ENCODE measurements at regions not wholly inside any gene's neighbourhood (a gene's known extent, or its start where the extent isn't known, plus 50 kb on each side); places are given as distances from the start of the nearest gene placed in this dataset.

GRCh38 chr11:87901341-87901740, 273.9 kb downstream of the RAB38 start:
- H3K36me3 ChIP-seq = no peaks in the 10 kb centered on the region
- H3K27ac ChIP-seq = no peak overlapping the region
- DNase-seq (ENCODE audit: low spot score in 2 of 2) = no peak
- H3K4me1 ChIP-seq = no peaks in the 10 kb centered on the region
- no peaks in the 10 kb centered on the region for H3K27me3 ChIP-seq
- no peaks in the 10 kb centered on the region for H3K9me3 ChIP-seq
- TF ChIP-seq EP300 (IDR thresholded peaks at IDR 0.05) (no peak), CTCF (IDR thresholded peaks at IDR 0.05) (no peak)
- 25 to 26% methylated on average over 3 of the region's 3 CpGs for WGBS, 2 donors
- H3K4me3 ChIP-seq = no peak overlapping the region

- Histone ChIP-seq H3K27ac (no peak overlapping the region), H3K36me3 (no peaks in the 10 kb centered on the region), H3K4me1 (no peaks in the 10 kb centered on the region), H3K4me3 (no peak overlapping the region), H3K27me3 (no peaks in the 10 kb centered on the region), H3K9me3 (no peaks in the 10 kb centered on the region)
- no peak for TF ChIP-seq POLR2A (IDR thresholded peaks at IDR 0.05)
- no peak for TF ChIP-seq CTCF (IDR thresholded peaks at IDR 0.05)
- TF ChIP-seq EP300 (IDR thresholded peaks at IDR 0.05) = no peak
- WGBS, 2 donors = 85 to 97% methylated on average over 1 of the region's 1 CpG
- no peak for DNase-seq (ENCODE audit: low spot score in 2 of 2)
These were observed 277.3 kb downstream of the RAB38 start for GRCh38 chr11:87897921-87898320.

GRCh38 chr11:87897071-87897470, 278.2 kb downstream of the RAB38 start:
- H3K36me3 ChIP-seq = no peaks in the 10 kb centered on the region
- H3K9me3 ChIP-seq = no peaks in the 10 kb centered on the region
- H3K27ac ChIP-seq = no peak overlapping the region
- H3K4me3 ChIP-seq = no peak overlapping the region
- H3K4me1 ChIP-seq = no peaks in the 10 kb centered on the region
- H3K27me3 ChIP-seq = no peaks in the 10 kb centered on the region
- DNase-seq (ENCODE audit: low spot score in 2 of 2) = no peak
- TF ChIP-seq CTCF (IDR thresholded peaks at IDR 0.05) = no peak
- no peak for TF ChIP-seq POLR2A (IDR thresholded peaks at IDR 0.05)
- no peak for TF ChIP-seq EP300 (IDR thresholded peaks at IDR 0.05)

GRCh38 chr11:87894961-87895360, 280.3 kb downstream of the RAB38 start:
- Histone ChIP-seq H3K9me3 (no peaks in the 10 kb centered on the region), H3K36me3 (no peaks in the 10 kb centered on the region), H3K4me1 (no peaks in the 10 kb centered on the region), H3K27me3 (no peaks in the 10 kb centered on the region), H3K4me3 (no peak overlapping the region), H3K27ac (no peak overlapping the region)
- 42 to 46% methylated on average over 1 of the region's 1 CpG for WGBS, 2 donors
- no peak for TF ChIP-seq CTCF (IDR thresholded peaks at IDR 0.05)
- no peak for TF ChIP-seq EP300 (IDR thresholded peaks at IDR 0.05)
- no peak for DNase-seq (ENCODE audit: low spot score in 2 of 2)

GRCh38 chr11:87892291-87892690, 283.0 kb downstream of the RAB38 start:
- H3K4me1 ChIP-seq = no peaks in the 10 kb centered on the region
- H3K36me3 ChIP-seq = no peaks in the 10 kb centered on the region
- no peaks in the 10 kb centered on the region for H3K9me3 ChIP-seq
- WGBS, 2 donors = 68 to 78% methylated on average over 1 of the region's 1 CpG
- H3K27me3 ChIP-seq = no peaks in the 10 kb centered on the region
- DNase-seq (ENCODE audit: low spot score in 2 of 2) = no peak
- TF ChIP-seq EP300 (IDR thresholded peaks at IDR 0.05) (no peak), CTCF (IDR thresholded peaks at IDR 0.05) (no peak), POLR2A (IDR thresholded peaks at IDR 0.05) (no peak)
- H3K4me3 ChIP-seq = no peak overlapping the region
- H3K27ac ChIP-seq = no peak overlapping the region

Data from tibial nerve (tissue), 4 donors.